ENCODE measurements at regions not wholly inside any gene's neighbourhood (a gene's known extent, or its start where the extent isn't known, plus 50 kb on each side); places are given as distances from the start of the nearest gene placed in this dataset.

DNA sequence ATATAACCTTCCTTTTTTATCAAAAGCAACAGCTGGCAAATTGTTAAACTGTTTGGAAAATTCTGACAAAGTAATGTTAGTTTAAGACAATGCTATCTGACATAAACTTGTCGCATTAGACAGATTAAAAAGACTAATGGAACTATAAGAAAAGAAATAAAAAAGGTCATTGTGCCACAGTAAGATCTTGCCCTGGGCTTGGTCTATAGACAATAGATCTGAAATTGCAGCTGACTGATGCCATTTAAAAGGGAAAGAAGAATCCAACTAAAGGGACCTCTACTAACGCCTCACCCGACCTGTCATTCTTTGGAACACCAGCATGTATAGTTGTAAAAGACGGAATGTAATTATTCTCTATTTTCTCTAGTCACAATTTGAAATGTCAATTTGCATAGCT, 644.4 kb upstream of the GRAMD2B start:
- TF ChIP-seq YY1 (IDR thresholded peaks at IDR 0.05; ENCODE audit: insufficient read depth, insufficient read length) (no peak), SUZ12 (IDR thresholded peaks at IDR 0.05; ENCODE audit: extremely low read depth, insufficient read depth, insufficient read length) (no peak)
